Progenitor cell of endocrine pancreas (in vitro differentiated cells): ENCODE measurements at regions not wholly inside any gene's neighbourhood (a gene's known extent, or its start where the extent isn't known, plus 50 kb on each side); places are given as distances from the start of the nearest gene placed in this dataset.

Source experiments
- DNase-seq: peaks from one replicate; pipeline ENCODE4 v3.0.0; 2021; ENCODE audit warnings: low spot score; ENCODE audit not compliant: unreplicated experiment
- H3K27ac Mint-ChIP-seq: 2 replicates; pipeline ENCODE4 v1.8.0; 2021; ENCODE audit warnings: mild to moderate bottlenecking, moderate library complexity, mixed read lengths
- H3K27me3 Mint-ChIP-seq: 2 replicates; pipeline ENCODE4 v1.8.0; 2021; ENCODE audit warnings: mixed read lengths
- H3K36me3 Mint-ChIP-seq: 2 replicates; pipeline ENCODE4 v1.8.0; 2022; ENCODE audit warnings: mixed read lengths; ENCODE audit not compliant: insufficient read depth
- H3K4me1 Mint-ChIP-seq: 2 replicates; pipeline ENCODE4 v1.8.0; 2021; ENCODE audit warnings: low read depth, mixed read lengths
- H3K4me3 Mint-ChIP-seq: 2 replicates; pipeline ENCODE4 v1.8.0; 2021; ENCODE audit warnings: low read depth, mild to moderate bottlenecking, moderate library complexity, mixed read lengths
- H3K9me3 Mint-ChIP-seq: 2 replicates; pipeline ENCODE4 v1.8.0; 2021; ENCODE audit warnings: low read depth, mixed read lengths
- CTCF ChIP-seq: fragments of 200-600 bp; sonication (generic); IDR thresholded peaks from one replicate; pipeline ENCODE4 v1.5.0; 2021; ENCODE audit warnings: antibody characterized with exemption, mild to moderate bottlenecking; ENCODE audit not compliant: unreplicated experiment

- Mint-ChIP-seq H3K27ac (no peak overlapping the region), H3K4me1 (no peaks in the 10 kb centered on the region), H3K27me3 (peaks cover 40% of the 10 kb centered on the region), H3K4me3 (no peak overlapping the region), H3K9me3 (no peaks in the 10 kb centered on the region), H3K36me3 (no peaks in the 10 kb centered on the region)
- no peak for DNase-seq
- no peak for TF ChIP-seq CTCF
Measured at GRCh38 chr10:131694168-131694780, 206.5 kb upstream of the PPP2R2D start.

- H3K27ac Mint-ChIP-seq: no peak overlapping the region
- no peaks in the 10 kb centered on the region for H3K9me3 Mint-ChIP-seq
- H3K36me3 Mint-ChIP-seq: no peaks in the 10 kb centered on the region
- peaks cover 42% of the 10 kb centered on the region for H3K27me3 Mint-ChIP-seq
- no peak overlapping the region for H3K4me3 Mint-ChIP-seq
- DNase-seq: no peak
- no peaks in the 10 kb centered on the region for H3K4me1 Mint-ChIP-seq
- no peak for TF ChIP-seq CTCF
Measured at GRCh38 chr10:131694781-131695495, 205.9 kb upstream of the PPP2R2D start.

GRCh38 chr10:131695496-131696165, 205.2 kb upstream of the PPP2R2D start:
- Mint-ChIP-seq H3K4me3 (no peak overlapping the region), H3K27ac (no peak overlapping the region), H3K36me3 (no peaks in the 10 kb centered on the region), H3K9me3 (no peaks in the 10 kb centered on the region), H3K4me1 (no peaks in the 10 kb centered on the region), H3K27me3 (peaks cover 40% of the 10 kb centered on the region)
- no peak for TF ChIP-seq CTCF
- DNase-seq: no peak

- no peak overlapping the region for H3K27ac Mint-ChIP-seq
- no peaks in the 10 kb centered on the region for H3K4me1 Mint-ChIP-seq
- no peaks in the 10 kb centered on the region for H3K36me3 Mint-ChIP-seq
- no peaks in the 10 kb centered on the region for H3K9me3 Mint-ChIP-seq
- H3K4me3 Mint-ChIP-seq: no peak overlapping the region
- peaks cover 35% of the 10 kb centered on the region for H3K27me3 Mint-ChIP-seq
- no peak for TF ChIP-seq CTCF
- DNase-seq: peak; percentile 4
Measured at GRCh38 chr10:131697476-131698128, 203.2 kb upstream of the PPP2R2D start.

- H3K27ac Mint-ChIP-seq: no peak overlapping the region
- no peaks in the 10 kb centered on the region for H3K9me3 Mint-ChIP-seq
- no peak overlapping the region for H3K4me3 Mint-ChIP-seq
- no peak for TF ChIP-seq CTCF
- H3K4me1 Mint-ChIP-seq: no peaks in the 10 kb centered on the region
- peaks cover 33% of the 10 kb centered on the region for H3K27me3 Mint-ChIP-seq
- no peaks in the 10 kb centered on the region for H3K36me3 Mint-ChIP-seq
- peak; percentile 2 for DNase-seq
Measured at GRCh38 chr10:131698232-131698631, 202.6 kb upstream of the PPP2R2D start.
